ENCODE measurements at regions not wholly inside any gene's neighbourhood (a gene's known extent, or its start where the extent isn't known, plus 50 kb on each side); places are given as distances from the start of the nearest gene placed in this dataset.

DNA sequence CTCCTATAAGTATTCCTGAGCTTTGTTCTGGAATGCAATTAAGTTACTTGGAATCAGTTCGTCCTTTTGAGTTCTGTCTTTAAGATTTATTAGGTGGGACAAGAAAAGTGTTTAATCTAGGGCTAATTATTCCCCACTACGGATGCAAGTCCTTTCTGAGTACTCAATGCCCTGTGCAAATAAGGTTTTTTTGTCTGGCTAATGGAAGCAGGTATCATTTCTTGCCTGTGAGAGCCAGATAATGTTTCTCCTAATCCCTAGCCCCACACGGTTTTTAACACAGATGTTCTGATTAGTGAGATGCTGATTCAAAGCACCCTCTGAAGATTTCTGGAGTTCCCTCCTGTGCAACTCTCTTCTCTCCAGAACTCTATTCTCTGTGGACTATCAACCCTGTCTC lies 296.6 kb upstream of the PRICKLE1 start:
- H3K4me3 ChIP-seq (ENCODE audit: low read length): no peak overlapping the region
- no peak for DNase-seq (ENCODE audit: low read depth)
- TF ChIP-seq, protein P1, sequence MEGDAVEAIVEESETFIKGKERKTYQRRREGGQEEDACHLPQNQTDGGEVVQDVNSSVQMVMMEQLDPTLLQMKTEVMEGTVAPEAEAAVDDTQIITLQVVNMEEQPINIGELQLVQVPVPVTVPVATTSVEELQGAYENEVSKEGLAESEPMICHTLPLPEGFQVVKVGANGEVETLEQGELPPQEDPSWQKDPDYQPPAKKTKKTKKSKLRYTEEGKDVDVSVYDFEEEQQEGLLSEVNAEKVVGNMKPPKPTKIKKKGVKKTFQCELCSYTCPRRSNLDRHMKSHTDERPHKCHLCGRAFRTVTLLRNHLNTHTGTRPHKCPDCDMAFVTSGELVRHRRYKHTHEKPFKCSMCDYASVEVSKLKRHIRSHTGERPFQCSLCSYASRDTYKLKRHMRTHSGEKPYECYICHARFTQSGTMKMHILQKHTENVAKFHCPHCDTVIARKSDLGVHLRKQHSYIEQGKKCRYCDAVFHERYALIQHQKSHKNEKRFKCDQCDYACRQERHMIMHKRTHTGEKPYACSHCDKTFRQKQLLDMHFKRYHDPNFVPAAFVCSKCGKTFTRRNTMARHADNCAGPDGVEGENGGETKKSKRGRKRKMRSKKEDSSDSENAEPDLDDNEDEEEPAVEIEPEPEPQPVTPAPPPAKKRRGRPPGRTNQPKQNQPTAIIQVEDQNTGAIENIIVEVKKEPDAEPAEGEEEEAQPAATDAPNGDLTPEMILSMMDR (conservative IDR thresholded peaks at IDR 0.05; ENCODE audit: low read length): no peak

DNA sequence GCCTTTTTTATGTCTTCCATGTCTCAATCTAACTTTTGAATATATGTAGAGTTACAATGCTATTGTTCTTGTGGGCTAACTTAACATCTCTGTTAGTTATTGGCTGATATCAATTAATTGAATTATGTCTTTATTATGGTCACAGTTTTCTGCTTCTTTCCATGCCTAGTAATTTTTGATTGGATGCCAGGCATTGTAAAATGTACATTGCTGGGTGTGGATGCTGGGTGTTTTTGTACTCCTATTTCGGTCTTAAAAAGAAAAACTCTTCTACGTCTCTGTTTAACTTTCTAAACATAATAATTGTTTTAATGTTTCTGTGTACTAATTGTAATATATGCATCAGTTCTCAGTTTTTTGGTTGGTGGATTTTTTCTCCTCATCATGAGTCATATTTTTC lies 296.1 kb upstream of the PRICKLE1 start:
- TF ChIP-seq, protein P1 (conservative IDR thresholded peaks at IDR 0.05; ENCODE audit: low read length): no peak
- H3K4me3 ChIP-seq (ENCODE audit: low read length): no peak overlapping the region
- DNase-seq (ENCODE audit: low read depth): no peak

DNA sequence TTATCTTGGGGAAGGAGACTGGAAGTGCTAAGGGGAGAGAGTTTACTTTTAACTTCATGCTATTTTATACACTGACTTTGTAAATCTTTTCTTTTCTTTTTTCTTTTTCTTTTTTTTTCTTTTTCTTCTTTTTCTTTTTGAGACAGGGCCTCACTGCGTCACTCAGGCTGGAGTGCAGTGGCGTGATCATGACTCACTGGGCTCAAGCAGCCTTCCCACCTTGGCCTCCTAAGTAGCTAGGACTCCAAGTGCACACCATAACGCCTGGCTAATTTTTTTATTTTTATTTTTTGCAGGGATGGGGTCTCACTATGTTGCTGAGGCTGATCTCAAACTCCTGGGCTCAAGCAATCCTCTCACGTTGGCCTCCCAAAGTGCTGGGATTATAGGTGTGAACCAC lies 294.6 kb upstream of the PRICKLE1 start:
- no peak overlapping the region for H3K4me3 ChIP-seq (ENCODE audit: low read length)
- DNase-seq (ENCODE audit: low read depth): no peak
- TF ChIP-seq, protein P1 (conservative IDR thresholded peaks at IDR 0.05; ENCODE audit: low read length): no peak

DNA sequence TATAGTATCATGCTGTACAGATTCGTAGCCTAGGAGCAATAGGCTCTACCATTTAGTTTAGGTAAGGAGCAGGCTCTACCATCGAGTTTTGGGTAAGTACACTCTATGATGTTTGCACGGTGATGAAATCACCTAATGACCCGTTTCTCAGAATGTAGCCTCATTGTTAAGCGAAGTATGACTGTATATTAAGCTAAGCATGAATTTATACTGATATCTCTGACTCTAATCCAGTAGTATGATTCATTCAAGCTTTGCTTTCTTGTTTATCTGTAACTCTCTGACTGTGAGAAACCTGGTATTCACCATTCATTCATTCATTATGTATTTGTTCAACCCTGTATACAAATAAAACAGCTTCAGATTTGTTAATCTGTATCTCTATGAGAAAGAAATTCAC lies 283.9 kb upstream of the PRICKLE1 start:
- DNase-seq (ENCODE audit: low read depth): no peak
- H3K4me3 ChIP-seq (ENCODE audit: low read length): no peak overlapping the region
- TF ChIP-seq, protein P1 (conservative IDR thresholded peaks at IDR 0.05; ENCODE audit: low read length): no peak

DNA sequence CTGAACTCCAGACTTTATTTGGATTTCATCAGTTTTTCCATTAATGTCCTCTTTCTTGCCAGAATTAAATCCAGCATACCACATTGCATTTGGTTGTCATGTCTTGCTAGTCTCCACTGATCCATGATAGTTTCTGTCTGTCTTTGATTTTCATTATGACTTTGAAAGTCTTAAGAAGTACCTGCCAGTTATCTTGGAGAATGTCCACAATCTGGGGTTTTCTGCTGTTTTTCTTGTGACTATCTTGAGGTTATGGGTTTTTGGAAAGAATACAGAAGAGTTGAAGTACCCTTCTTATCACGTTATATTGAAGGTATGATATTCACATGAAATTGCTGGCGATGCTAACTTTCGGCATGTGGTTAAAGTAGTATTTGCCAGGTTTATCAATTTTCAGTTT lies 282.3 kb upstream of the PRICKLE1 start:
- no peak for DNase-seq (ENCODE audit: low read depth)
- TF ChIP-seq, protein P1 (conservative IDR thresholded peaks at IDR 0.05; ENCODE audit: low read length): no peak
- no peak overlapping the region for H3K4me3 ChIP-seq (ENCODE audit: low read length)

DNA sequence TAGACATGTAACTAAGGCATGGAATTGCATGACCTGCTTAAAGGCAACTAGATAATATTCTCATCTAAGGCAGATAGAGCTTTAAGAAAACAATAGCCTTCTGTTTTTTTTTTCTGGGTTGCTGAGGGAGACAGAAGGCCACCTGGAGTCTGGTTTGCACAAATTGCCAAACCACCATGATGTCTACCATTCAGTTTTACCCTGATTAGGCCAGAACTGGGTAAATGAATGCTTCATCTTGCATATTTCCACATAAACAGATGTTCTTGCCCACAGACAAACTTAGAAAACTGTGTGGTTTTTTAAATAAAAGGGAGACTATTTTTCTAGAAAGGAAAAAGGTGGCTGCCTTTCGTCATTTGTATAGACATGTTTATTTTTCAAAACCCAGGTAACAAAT lies 278.7 kb upstream of the PRICKLE1 start:
- TF ChIP-seq, protein P1 (conservative IDR thresholded peaks at IDR 0.05; ENCODE audit: low read length): no peak
- H3K4me3 ChIP-seq (ENCODE audit: low read length): no peak overlapping the region
- DNase-seq (ENCODE audit: low read depth): peak; percentile 3

DNA sequence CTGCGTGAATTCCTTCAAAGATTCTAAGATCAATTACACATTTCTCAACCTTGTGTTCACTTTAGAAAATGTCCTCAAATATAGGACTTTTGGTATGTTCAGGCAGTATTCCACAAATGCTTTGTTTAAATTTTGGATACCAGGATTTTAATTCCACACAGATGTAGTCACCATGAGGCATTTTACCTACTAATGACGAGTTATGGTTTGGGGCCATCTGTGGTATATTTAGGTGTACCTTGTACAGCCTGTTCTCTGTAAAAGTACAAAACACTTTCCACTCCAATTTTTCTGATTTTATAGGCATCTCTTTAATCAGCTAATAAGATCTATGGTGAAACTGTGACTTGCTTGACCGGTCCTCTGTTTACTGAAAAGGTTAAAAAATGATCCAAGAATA lies 275.7 kb upstream of the PRICKLE1 start:
- TF ChIP-seq, protein P1 (conservative IDR thresholded peaks at IDR 0.05; ENCODE audit: low read length): no peak
- H3K4me3 ChIP-seq (ENCODE audit: low read length): no peak overlapping the region

More for the DNA sequence above, 275.7 kb upstream of the PRICKLE1 start:
- no peak for DNase-seq (ENCODE audit: low read depth)

Data from AG10803 (cell line).